NCI-H524 treated with DMSO at 0.1 percent for 48 hours (cell line): ENCODE measurements at regions not wholly inside any gene's neighbourhood (a gene's known extent, or its start where the extent isn't known, plus 50 kb on each side); places are given as distances from the start of the nearest gene placed in this dataset.

ENCODE experiments used
- DNase-seq: peaks from one replicate; lab custom pipeline; 2025; lab: John Stamatoyannopoulos, UW

DNA sequence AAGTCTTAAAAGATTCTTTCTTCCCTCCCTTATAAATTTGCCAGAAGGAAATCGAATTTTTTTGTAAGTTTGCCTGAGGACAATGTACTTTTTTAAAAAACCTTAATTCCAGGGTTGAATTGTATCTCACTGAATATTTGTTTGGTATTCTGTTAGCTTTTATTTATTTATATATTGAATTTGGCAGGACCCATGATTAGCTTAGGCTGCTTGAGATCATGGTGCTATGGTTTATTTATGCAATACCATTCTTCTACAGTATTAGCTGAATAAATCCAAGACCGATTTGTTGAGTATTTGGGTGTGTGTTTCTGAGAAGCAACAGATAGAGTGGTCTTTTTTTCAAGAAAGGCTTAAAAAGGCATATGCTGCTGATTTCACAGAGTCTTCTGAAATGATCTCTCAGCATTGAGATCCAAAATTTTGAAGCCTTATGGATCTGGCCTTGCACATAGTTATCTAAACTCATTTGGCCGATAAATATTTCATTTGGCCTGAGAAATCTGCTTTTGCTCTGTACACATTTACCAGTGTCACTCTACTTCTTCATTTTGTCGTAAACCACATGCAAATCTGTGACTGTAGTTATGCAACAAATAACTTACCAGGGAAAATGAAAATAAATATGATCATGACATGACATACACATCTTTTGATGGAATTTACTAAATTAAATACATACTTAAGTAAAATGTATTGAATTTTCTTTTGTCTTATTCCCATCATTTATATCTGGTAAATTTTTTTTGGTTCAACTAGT, 265.8 kb upstream of the FLRT2 start:
- DNase-seq = no peak

DNA sequence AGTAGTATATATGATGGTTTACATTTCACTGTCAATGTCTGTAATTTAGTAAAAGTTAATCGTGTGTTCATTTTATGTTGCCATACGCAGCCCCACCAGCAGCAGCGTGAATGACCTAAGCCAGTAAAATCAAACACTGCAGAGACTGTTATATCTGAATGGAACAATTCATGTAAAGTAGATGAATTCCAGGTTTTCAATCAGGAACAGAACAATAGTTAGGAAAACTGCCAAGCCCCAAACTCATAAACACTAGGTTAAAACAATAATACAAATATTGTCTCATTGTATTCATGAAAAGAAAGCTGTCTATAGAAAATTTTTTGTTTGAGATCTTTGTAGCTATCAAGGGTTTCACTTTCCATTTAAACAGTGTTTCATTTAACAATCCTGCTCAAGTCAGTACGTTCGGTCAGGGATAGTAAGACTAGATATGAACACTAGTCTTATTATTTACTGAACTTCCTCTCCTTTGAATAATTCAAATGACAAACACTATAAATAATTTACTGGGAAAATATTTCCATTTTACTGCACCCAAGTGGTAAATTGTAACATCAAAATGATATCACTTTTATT, 256.8 kb upstream of the FLRT2 start:
- no peak for DNase-seq

DNA sequence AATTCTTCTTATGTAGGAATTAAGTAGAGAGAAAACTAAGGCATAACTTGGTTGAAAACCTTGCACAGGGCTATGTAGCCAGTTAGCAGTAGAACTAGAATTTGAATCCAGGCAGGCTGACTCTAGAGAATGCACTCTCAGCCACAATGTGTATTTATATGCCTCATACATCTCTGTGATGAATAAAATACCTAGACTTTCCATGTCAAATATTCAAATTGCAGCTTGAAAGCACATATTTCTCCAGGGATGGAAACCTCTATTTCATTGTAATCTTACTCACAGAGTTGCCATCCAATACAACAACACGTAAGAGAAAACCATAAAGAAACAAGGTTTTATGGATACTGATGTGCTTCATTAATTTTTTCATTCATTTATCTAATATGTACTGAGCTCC, 256.0 kb upstream of the FLRT2 start:
- no peak for DNase-seq

DNA sequence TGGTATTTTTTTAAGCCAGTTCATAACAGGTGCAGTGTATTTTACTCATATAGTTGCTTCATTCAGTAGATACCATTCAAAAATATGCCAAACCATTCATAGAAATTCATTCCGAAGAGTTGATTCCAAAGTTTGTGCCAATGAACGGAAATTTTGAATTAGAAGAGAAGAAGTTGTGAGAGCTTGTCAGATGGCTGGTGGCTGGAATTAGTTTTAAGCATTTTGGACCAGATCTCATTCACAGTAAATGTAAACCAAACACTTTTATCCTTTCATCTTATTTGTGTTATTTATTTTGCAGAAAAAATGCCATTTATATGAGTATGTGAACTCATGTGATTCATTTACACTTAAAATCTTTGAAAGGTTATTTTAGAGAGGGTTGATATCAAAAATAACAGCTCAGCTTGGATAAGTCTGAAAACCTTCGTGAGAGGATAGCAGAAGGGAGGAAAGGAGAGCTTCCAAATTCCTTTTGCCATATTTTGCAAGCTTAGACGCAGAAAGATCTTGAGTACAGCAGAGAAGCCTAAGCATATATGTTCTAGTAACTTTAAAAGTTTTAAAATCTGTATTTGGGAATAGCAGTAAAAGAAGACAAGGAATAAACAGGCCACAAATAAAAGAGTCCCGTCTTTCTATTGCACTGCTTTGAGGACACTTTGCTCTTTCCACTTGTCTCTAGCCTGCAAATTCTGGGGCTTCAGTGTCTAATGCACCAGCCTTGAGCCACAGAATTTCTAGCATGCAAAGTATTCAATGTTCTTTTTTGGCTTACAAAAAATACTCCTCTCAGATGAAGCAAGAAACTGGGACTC, 253.6 kb upstream of the FLRT2 start:
- DNase-seq = no peak

DNA sequence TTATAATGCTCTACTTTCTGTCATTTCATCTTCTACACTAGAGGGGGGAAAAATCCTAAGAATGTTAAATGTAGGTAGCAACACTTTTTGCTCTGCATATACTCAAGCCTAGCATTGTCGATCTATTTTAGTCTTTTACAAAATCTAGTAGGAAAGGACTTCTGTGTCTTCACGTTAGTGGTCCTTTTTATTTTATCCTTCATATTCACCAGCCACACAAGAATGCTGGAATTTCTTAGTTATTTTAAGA, 253.0 kb upstream of the FLRT2 start:
- DNase-seq = no peak

DNA sequence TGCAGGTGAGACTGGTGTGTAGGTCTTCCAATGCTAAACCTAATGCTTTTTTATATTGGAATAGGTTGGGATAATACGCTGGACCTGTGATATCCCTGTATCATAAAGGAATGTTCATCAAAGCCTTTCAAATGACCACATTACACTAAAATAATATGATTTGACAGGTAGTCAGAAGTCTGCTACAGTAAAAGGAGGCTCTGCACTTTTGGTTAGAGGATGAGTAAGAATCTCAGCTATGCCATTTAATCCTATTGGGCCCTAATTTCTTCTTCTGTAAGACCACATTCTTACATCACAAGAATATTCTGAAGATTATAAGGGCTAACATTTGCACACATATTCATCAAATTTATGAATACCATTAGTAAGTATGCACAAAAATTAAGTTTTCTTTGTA, 250.5 kb upstream of the FLRT2 start:
- DNase-seq = no peak

DNA sequence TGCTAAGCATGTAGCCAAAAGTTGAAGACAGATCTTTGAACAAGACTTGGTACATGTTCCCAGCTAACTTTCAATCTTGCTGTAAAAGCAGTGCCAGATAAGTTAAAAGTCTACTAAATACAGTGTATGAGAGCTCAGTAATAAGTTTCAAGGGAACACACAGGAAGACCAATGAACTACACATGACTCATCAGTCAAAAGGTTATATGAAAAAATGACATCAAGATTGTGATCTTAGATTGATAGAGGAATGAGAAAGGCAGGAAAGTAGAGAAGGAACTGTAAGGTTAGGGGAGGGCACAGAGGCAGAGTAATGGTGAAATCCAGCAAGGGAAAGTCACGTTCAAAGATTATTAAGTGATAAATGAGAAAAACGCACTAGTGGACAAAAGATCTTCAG, 249.9 kb upstream of the FLRT2 start:
- no peak for DNase-seq

DNA sequence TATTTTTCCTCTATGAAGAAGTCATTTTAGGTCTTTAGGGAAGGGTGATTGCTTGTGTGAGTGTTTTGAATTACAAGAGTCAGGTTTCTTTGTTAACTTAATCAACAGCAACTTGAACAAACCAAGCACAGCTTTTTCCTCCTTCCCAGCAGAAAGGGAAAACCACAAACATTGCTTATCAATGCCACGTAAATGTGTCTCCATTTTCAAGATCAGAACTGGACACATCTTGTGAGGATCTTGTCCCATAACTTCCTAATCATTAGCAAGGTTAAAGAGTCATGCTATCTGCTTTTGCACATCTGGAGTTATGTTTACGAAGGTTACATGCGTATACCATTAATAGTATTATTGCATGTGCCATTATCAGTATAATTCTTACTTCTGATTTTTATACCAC, 248.0 kb upstream of the FLRT2 start:
- DNase-seq = no peak

DNA sequence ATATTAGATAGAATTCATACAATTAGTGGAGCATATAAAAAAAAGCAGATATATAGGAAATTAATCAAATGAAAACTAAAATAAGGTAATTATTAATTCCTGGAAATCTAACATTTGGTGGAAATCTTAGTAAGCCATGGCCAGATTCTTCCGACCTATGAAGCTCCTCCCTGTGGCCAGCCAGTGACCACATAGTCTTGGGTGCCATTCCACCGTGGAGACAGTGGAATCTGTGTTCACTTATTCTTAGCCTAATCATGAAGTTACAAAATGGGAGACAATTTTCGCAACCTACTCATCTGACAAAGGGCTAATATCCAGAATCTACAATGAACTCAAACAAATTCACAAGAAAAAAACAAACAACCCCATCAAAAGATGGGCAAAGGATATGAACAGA, 241.9 kb upstream of the FLRT2 start:
- no peak for DNase-seq

DNA sequence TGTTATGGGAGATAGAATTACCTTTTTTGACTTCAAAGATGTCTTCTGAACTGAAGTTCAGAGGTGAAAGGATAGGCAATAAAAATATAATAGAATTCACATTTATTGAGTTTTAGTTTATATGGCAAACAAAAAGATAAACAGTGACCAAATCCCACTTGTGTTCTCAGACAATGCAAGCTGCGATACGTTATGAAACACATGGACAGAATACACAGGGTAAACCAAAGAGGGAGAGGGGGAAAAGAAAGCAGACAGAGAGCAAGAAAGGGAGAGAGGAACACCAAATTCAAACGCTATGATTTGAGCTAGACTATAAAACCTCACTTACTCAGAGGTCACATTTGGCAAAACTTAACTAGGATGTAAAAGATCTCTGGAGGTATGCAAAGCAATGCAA, 238.2 kb upstream of the FLRT2 start:
- DNase-seq = no peak

DNA sequence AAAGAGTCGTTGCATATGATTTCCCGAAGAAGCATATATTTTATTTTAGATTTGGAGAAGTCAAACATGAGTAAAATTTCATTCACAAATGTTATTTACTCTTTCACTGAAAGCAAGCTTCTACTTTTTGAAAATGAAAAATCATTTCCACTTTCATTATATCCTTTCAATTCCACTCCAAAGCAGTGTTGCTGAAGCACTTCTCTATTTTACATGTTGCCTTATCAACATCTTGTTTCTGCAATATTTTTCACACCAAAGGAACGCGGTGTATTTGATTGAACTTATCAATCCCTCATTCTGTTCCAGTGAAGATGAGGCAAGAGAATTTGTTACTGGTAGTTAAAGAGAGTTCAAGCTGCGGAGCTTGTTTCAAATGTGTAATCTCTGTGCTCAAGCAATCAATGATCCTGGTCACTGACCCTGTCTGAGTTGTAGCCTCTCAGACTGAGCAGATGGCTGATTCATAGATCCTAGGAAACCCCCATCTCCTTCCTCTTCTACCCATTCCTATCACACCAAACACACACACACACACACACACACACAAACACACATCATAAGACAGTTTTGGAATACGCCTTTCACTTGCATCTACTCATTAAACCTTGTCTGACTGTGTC, 236.2 kb upstream of the FLRT2 start:
- DNase-seq = no peak

DNA sequence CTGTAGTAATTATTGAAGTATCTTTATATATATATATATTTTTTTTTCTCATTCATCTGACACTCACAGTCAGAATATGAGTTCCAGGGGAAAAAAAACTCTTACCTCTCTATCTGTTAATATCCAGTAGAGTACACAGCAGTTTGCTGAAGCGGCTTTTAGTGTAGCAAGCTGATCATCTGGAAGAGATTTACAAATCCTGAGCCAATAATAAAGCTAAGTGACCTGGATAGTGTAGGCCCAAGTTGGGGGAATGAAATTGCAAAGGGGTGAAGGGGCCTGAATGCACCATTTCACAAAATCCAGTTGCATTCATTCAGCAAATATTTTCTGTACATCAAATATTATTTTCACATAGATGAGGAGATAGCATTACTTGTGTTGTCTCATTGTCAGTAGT, 234.6 kb upstream of the FLRT2 start:
- DNase-seq = no peak

DNA sequence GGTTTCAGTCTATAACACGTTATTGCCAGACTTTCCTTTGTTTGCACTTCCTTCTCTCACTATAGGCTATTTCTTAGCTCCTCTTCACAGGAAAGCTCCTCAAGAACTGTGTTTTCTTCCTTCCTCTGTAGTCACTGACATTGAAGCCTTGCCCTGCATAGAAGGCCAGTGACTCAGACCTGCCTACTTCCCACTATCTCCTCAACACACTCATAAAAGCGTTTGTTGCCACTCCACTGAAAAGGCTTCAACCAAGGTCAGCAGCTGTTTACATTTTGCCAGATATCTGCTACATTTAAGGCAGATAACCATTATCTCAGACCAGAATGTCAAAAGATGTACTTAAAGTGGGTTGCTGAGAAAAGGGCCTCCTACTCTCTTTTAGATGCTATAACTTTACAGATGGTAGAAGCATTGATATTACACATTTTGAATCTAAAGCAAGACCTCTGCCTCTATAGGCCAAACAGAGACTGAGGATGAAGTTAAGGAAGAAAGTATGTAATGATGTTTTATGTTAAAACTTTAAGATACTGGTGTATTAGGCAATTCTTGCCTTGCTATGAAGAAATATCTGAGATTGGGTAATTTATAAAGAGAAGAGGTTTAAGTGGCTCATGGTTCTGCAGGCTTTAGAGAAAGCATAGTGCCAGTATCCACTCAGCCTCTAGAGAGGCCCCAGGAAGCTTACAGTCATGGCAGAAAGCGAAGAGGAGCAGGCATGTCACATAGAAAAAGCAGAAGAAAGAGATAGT, 233.3 kb upstream of the FLRT2 start:
- DNase-seq = no peak

DNA sequence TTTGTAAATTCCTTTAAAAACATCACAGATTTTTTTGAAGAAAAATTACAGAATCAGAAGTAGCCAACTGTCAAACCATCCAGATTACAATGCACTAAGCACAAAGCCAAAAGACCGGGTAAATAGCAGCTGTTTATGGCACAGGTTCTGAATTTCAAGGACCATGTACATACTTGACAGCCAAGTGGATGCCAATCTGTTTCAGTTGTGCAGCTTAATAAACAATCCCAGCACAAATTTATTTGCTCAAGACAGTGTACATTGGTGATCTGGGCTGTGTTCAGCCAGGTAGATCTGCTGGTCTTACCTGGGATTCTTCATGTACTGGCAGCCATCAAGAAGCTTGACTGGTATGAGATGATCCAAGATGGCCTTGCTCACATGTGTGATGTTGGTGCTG, 229.8 kb upstream of the FLRT2 start:
- peak; percentile 55 for DNase-seq

DNA sequence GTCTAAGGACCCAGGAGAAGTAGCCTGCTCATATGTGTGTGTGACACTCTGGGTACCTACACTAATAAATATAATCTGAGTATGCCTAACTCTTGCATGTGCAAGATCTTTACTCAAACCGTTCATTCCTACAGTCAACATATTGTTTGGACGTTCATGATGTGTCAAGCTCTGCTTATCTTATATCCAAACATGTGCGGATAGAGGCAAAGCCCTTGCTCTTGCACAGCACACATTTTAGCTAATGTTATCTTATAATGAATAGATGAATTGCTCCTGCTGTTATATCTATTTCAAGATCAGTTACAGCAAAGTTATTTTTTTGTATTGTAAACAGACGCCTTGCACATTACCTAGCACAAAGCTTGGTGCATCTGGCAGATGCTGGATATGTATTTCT, 228.4 kb upstream of the FLRT2 start:
- no peak for DNase-seq

DNA sequence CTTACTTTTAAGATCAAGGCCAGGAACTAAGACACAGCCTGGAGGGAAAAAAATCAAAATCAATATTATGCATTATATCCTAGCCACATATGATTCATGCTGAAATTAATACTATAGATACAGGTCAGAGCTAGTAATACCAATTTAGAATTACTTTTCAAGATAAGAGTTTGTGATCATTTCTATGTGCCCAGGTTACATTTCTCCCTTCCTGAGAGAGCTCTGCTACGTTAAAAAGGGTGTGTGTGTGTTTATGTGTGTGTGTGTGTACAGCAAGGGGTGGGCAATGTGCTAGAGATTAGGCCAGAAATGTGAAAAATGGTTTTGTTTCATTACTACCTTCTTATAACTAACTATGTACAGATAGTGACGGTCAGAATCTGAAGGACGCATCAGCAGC, 223.9 kb upstream of the FLRT2 start:
- no peak for DNase-seq

DNA sequence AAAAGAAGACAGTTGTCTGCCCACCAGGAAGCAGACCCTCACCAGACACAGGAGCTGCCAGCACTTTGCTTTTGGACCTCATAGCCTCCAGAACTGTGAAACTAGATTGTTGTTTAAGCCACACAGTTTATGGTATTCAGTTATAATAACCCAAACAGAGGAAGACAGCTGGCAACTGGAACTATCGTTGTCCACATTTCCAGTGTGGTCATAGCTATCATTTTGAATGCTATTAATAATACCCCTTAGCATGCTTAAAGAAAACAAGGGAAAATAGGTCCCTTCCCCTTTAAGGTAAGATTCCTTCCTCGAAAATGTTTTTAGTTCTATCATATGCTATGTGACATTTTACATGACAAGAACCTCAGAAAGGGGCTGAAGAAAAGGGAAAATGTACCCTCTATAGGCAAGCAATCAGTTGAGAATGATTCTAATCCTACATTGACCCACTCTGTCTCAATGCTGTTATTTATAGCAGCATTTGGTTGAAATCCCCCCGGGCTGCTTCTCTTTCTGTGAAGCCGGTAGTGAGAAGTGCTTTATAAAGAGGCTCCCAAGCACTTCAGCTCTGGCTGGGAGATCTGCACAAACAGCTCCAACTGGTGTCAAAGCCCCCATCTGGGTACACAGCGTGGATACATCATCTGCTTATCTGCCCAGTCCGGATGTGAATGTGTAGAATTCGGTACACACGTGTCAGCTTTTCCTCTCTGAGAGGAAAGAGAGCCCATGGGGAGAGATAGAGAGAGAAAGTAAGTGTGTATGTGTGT, 221.2 kb upstream of the FLRT2 start:
- peak; percentile 91 for DNase-seq

DNA sequence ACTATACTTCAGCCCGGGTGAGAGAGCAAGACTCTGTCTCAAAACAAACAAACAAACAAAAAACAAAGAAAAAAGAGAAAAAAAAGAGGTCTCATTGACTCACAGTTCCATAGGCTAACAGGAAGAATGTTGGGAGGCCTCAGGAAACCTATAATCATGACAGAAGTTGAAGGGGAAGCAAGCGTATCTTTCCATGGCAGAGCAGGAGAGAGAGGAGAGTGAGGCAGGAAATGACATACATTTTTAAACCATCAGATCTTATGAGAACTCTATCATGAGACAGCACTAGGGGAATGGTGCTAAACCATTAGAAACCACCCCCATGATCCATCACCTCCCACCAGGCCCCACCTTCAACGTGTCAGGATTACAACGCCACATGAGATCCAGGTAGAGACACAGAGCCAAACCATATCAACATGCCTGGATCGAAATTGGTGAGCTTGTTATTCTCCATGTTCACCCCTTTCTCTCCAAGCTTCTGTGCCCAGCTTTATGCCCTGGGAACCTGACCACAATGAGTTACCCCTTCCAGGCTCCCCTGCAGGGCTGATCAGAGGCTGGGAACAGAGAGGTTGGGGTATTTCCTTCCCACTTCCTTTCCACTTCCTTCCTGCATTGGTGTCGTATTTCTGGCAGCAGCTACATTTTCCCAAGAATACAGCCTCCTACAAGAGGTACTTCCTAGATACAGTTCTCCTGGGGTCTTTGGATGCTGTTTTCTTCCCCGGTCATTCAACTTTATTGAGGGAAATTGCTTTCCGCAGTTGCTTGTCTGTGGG, 219.3 kb upstream of the FLRT2 start:
- no peak for DNase-seq

DNA sequence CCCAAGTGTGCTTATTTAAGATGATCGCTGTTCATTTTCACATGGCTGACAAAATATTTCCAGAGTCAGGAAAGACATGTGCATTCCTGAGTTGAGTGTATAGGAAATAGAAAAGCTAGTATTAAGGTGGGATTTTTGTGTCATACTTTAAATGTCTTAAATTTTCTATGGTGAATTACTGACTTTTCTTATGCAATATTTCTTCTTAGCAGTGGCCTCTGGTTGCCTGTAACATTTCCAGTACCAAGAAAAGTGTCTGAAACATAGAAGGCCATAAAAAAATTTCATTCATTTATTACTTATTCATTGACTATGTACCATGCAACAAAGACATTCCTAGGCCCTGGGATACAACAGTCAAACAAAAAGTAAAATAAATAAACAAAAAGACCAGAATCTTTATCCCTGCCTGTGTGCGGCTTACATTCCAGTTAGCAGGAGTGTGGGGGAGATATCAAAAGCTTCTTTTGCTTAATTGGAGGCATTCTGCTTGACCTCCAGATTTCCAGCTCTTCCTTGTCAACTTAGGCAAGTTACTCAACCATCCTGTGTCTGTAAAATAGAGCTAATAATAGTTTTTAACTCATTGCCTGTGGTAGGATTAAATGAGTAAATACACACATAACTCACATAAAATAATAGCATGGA, 216.3 kb upstream of the FLRT2 start:
- DNase-seq = no peak

DNA sequence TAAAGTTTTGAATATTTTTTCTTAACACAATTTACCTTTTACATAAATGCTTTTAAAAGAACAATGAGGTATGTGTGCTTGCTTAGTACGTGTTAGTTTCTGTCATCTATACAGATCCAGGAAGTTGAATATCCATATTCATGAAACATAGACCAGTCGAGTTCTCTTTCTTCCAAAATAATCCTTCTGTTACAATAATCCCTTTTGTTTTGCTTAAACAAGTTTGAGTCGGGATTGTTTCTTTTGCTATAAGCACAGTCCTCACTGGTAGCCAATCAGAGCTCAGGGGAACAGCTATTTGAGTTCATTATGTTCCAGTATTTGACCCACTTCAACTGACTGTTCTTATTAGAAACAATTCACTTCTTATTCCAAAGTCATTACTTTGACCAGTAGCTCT, 214.7 kb upstream of the FLRT2 start:
- DNase-seq = no peak
